Colon (tissue), 2 donors: ENCODE measurements at regions not wholly inside any gene's neighbourhood (a gene's known extent, or its start where the extent isn't known, plus 50 kb on each side); places are given as distances from the start of the nearest gene placed in this dataset.
"Not testable (repeated sequence)": the region's sequence is repeated elsewhere in the genome, so short reads cannot be mapped to it uniquely, and the experiment has no call there.

Experiments used
- FAIRE-seq: peaks from 2 replicates; lab custom pipeline; 2012; peaks lifted over from hg19 to GRCh38; lab: Jason Lieb, UNC
- donor health status: control.
- donor health status: control.

DNA sequence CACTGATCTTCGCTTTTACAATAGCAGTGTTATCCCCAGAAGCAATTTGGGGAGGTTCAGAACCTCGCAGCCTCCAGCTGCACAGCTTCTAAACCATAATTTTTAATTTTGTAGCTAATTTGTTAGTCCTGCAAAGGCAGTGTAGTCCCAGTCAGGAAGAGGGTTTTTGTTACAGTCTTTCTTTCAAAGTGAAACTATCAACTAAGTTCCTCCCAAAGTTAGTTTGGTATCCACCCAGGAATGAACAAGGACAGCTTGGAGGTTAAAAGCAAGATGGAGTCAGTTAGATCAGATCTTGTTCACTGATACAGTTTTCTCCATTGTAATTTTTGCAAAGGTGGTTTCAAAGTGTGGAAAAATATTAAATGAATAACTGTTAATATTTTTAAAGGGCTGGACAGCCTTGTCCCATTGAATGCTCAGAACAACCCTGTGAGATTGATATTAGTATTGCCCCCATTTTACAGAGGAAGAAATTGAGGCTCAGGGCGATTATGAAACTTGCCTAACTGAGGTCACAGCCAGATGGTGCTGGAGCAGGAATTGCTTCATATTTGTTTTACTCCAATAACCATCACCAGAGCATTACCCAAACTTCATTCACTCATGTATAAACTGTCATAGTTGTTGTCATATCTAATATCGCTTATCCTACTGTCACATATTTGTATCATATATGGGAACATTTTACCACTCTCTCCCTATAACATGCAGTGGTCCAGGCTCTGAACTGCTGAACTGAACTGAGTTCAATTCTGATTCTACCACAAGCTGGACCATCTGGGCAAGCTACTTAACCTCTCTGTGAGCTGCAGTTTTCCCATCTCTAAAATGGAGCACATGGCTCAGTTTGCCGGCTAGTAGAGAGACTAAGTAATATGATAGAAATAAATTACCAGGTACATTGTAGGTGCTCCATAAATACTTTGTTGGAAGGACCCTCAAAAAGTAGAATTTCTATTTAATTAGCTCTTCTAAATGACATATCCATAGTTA lies 213.8 kb downstream of the BCAS1 start:
- no peak for FAIRE-seq

- no peak for FAIRE-seq
These were observed 214.7 kb downstream of the BCAS1 start for GRCh38 chr20:53855733-53856132.

GRCh38 chr20:53854609-53854926 lies 215.8 kb downstream of the BCAS1 start:
- FAIRE-seq, result not testable (repeated sequence)

- FAIRE-seq, result no peak
These were observed 217.2 kb downstream of the BCAS1 start for GRCh38 chr20:53853111-53853713.

- FAIRE-seq, result no peak
These were observed 217.7 kb downstream of the BCAS1 start for GRCh38 chr20:53852691-53853090.

- no peak for FAIRE-seq
These were observed 218.4 kb downstream of the BCAS1 start for GRCh38 chr20:53852014-53852413.

GRCh38 chr20:53850319-53850718 lies 220.1 kb downstream of the BCAS1 start:
- no peak for FAIRE-seq

DNA sequence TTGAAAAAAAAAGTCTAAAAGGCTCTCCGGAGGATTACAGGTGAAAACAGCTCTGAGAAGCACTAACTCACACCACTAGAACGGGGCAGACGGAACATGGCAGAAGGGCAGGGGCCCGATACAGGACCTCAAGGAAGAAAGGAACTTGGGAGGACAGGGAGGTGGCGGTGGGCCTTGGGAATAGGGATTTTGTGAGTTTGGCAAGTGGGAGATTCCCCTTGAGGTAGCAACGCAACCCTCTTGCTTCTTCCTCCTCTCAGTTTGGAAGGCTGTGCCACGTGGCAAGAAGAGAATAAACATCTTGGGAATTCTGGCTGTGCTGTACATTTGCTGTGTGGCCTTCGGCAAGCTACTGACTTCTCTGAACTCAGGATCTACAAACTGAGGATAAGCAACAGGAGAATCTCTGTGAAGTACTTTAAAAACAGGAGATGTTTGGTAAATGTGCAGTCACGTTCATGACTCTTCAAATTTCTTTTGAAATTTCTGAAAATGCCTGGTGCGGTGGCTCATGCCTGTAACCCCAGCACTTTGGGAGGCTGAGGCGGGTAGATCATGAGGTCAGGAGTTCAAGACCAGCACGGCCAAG lies 220.8 kb downstream of the BCAS1 start:
- no peak for FAIRE-seq

DNA sequence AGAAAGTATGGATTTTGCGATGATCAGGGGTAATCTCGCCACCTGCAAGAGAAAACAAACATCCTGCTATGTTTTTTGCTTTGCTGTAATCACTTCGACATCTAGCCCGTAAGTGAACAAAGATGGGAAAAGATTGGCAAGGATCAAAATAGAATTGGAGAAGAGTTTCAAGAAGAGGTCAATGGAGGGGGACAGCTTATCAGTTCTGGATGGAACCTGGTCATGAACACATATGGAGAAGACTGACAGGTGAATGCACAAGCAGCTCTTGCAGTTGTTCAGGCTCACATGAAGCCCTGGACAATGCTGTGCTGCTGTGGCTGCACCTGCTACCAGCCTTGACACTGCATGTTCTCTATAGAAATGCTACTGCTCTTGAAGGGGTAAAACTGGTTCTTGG lies 222.1 kb downstream of the BCAS1 start:
- no peak for FAIRE-seq

DNA sequence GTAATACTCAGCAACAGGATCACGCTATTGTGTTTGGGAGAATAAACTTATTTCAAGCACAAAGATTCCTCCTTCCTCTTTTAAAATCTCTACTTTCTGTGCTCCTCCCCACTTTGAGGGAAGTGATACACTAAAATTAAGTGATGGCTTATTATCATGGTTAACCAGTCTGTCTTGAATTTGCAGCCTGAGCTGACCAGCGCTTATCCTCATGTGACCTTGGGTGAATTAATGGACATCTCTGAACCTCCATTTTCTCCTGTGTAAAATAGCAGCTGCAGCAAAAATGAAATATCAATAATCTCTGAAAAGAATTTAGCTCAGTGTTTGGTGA lies 222.6 kb downstream of the BCAS1 start:
- FAIRE-seq, result no peak

- no peak for FAIRE-seq
These were observed 223.1 kb downstream of the BCAS1 start for GRCh38 chr20:53847139-53847836.

- no peak for FAIRE-seq
These were observed 223.8 kb downstream of the BCAS1 start for GRCh38 chr20:53846640-53847039.

DNA sequence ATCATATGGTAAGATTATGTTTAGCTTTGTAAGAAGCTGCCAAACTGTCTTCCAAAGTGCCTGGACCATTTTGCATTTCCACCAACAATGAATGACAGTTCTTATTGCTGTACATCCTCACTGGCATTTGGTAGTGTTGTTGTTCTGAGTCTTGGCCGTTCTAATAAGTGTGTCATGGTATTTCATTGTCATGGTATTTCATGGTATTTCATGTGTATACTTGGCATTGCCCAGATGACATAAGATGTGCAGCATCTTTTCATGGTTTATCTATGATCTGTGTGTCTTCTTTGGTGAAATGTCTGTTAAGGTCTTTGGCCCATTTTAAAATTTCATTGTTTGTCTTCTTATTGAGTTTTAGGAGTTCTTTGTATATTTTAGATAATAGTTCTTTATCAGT lies 224.4 kb downstream of the BCAS1 start:
- FAIRE-seq, result no peak

DNA sequence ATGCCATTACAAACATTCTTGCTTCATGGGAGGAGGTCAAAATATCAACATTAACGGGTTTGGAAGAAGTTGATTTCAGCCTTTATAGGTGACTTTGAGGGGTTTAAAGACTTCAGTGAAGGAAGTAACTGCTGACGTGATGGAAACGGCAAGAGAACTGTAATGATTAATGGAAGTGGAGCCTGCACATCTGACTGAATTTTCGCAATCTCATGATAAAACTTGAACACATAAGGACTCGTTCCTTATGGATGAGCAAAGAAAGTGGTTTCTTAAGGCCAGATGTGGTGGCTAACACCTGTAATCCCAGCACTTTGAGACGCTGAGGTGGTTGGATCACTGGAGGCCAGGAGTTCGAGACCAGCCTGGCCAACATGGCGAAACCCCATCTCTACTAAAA lies 226.1 kb downstream of the BCAS1 start:
- FAIRE-seq, result no peak

- no peak for FAIRE-seq
These were observed 226.7 kb downstream of the BCAS1 start for GRCh38 chr20:53843645-53844044.

DNA sequence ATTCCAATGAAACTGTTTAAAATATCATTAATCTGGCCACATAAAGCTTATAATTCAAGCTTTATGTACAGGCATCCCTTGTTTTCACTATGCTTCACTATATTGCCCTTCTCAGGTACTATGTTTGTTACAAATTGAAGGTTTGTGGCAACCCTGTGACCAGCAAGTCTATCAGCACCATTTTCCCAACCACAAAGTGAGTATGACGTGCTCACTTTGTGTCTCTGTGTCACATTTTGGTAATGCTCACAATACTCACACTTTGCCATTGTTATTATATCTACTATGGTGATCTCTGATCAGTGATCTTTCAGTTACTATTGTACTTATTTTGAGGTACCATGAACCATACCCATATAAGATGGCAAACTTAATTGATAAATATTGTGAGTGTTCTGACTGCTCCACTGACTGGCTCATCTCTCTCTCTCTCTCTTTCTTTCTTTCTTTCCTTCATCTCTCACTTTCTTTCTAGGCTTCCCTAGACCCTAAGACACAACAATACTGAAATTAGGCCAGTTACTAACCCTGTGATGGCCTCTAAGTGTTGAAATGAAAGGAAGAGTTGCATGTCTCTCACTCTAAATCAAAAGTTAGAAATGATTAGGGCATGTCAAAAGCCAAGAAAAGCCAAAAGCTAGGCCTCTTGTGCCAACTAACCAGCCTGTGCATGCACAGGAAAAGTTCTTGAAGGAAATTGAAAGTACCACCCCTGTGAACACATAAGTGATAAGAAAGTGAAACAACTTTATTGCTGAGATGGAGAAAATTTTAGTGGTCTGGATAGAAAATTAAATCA lies 227.9 kb downstream of the BCAS1 start:
- FAIRE-seq, result no peak

DNA sequence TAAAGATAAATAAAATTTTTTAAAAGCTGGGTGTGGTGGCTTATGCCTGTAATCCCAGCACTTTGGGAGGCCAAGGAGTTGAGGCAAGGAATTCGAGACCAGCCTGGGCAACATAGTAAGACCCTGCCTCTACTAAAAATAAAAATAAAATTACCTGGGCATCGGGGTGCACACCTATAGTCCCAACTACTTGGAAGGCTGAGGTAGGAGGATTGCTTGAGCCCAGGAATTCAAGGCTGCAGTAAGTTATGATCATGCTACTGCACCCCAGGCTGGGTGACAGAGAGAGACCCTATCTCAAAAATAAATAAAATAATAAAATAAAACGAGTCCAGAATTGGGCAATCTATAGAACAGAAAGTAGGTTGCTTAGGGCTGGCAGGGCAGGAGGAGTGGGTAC lies 228.7 kb downstream of the BCAS1 start:
- no peak for FAIRE-seq

DNA sequence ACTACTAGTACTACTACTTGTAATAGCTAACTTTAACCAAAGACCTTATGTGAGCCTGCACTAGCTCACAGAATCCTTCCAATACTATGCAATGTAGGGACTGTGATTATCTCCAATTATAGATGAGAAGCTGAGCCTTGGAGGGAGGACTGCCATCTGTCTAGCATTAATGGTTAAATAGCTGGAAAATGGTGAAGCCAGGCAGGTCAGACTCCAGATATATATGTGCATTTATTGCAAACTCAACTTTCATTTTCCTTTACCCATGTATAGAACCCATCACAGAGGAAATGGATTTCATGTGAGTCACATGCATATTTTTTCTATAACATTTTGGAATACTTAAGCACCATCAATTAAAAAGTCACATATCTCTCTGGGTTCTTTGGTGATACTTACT lies 229.9 kb downstream of the BCAS1 start:
- FAIRE-seq, result no peak

DNA sequence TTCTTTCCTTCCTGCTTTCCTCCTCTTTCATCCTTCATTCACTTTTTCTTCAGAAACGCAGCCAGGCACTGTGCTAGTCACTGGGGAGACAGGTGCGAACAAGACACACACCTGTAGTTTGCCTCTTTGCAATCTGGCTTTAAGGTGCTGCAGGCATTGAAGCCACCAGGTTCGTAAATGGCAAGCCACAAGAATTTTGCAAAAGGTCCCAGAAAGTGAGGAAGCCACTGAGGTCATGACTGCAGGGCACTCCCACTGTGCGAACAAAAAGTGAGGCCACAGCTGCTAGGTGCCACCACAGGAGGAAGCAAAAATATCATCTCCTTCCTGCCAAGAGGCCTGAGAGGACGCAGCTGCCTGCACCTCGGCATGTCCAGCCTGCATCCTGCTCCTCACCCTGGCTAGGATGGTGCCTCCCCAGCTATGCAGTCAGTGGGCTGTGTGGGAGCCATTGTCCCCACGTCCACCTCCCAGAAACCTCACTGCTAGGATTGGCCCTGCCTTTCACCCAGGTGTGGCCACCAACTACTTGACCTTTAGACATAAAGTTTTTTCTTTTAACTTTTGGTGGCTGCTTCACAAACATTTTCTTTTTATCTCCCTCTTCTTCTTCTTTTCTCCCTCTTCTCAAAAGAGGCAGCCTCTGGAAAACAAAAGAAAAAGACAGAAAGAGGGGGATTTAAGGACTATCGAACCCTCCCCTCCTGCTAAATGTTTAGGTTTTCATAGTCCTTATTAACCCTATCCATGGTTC lies 230.8 kb downstream of the BCAS1 start:
- no peak for FAIRE-seq

- no peak for FAIRE-seq
These were observed 232.0 kb downstream of the BCAS1 start for GRCh38 chr20:53838311-53838868.
